GM19025 (cell line): ENCODE measurements at regions not wholly inside any gene's neighbourhood (a gene's known extent, or its start where the extent isn't known, plus 50 kb on each side); places are given as distances from the start of the nearest gene placed in this dataset.
A peak's percentile ranks its signal among the peaks of the same experiment; 100 is the strongest.
"Not testable (repeated sequence)": the region's sequence is repeated elsewhere in the genome, so short reads cannot be mapped to it uniquely, and the experiment has no call there.

Source experiments
- ATAC-seq: cut with Tn5 transposase; IDR thresholded peaks from one replicate; pipeline ENCODE4 v1.9.1; 2021; ENCODE audit warnings: mild to moderate bottlenecking, low read depth, moderate library complexity; ENCODE audit not compliant: unreplicated experiment

- ATAC-seq: no peak
Observed at GRCh38 chr20:53873230-53873604, 197.2 kb downstream of the BCAS1 start.

GRCh38 chr20:53872561-53873229, 197.7 kb downstream of the BCAS1 start:
- no peak for ATAC-seq

- ATAC-seq: no peak
Observed at GRCh38 chr20:53872081-53872541, 198.3 kb downstream of the BCAS1 start.

- ATAC-seq: no peak
Observed at GRCh38 chr20:53871541-53871940, 198.9 kb downstream of the BCAS1 start.

- no peak for ATAC-seq
Observed at GRCh38 chr20:53870426-53871315, 199.7 kb downstream of the BCAS1 start.

- peak; percentile 52 for ATAC-seq
Observed at GRCh38 chr20:53869466-53870258, 200.7 kb downstream of the BCAS1 start.

- no peak for ATAC-seq
Observed at GRCh38 chr20:53867741-53868351, 202.5 kb downstream of the BCAS1 start.

GRCh38 chr20:53866794-53867740, 203.3 kb downstream of the BCAS1 start:
- ATAC-seq: peak; percentile 49

- ATAC-seq: no peak
Observed at GRCh38 chr20:53865901-53866793, 204.2 kb downstream of the BCAS1 start.

- not testable (repeated sequence) for ATAC-seq
Observed at GRCh38 chr20:53864765-53865683, 205.4 kb downstream of the BCAS1 start.

GRCh38 chr20:53863923-53864641, 206.3 kb downstream of the BCAS1 start:
- not testable (repeated sequence) for ATAC-seq

GRCh38 chr20:53863535-53863922, 206.9 kb downstream of the BCAS1 start:
- ATAC-seq: not testable (repeated sequence)

GRCh38 chr20:53863039-53863438, 207.4 kb downstream of the BCAS1 start:
- ATAC-seq: not testable (repeated sequence)

GRCh38 chr20:53862490-53862889, 207.9 kb downstream of the BCAS1 start:
- not testable (repeated sequence) for ATAC-seq

GRCh38 chr20:53862136-53862397, 208.3 kb downstream of the BCAS1 start:
- not testable (repeated sequence) for ATAC-seq

GRCh38 chr20:53859684-53860083, 210.7 kb downstream of the BCAS1 start:
- no peak for ATAC-seq

GRCh38 chr20:53859009-53859408, 211.4 kb downstream of the BCAS1 start:
- ATAC-seq: not testable (repeated sequence)
